WI38 (cell line): ENCODE measurements at regions not wholly inside any gene's neighbourhood (a gene's known extent, or its start where the extent isn't known, plus 50 kb on each side); places are given as distances from the start of the nearest gene placed in this dataset.
"Not testable (repeated sequence)": the region's sequence is repeated elsewhere in the genome, so short reads cannot be mapped to it uniquely, and the experiment has no call there.

Experiments
- H3K4me3 ChIP-seq: 2 replicates; pipeline ENCODE4 v1.5.1; 2011; ENCODE audit warnings: low read depth, mild to moderate bottlenecking, control low read depth, low read length
- TF ChIP-seq, protein P1 (sequence below): IDR thresholded peaks from 2 replicates; pipeline ENCODE4 v1.5.1; 2012; ENCODE audit warnings: low read depth, mild to moderate bottlenecking, control low read depth, low read length

DNA sequence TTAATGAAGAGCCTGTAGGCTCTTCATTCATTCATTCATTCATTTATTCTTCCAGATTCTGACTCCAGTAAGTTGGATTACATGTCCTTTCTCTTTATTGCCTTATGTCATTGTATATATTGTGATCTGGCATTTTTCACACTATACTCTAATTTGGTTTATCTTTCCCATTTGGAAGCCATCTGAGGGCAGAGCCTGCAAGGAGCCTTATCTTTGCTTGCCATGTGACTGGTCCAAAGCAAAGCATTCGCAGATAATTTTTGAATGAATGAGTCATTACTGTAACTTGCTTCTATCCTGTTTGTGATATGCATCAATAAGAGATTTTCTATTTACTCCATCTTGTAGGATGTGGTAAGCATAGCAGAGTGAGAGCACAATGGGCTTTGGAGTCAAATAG is 108.4 kb upstream of the DAB1 start:
- TF ChIP-seq, protein P1, sequence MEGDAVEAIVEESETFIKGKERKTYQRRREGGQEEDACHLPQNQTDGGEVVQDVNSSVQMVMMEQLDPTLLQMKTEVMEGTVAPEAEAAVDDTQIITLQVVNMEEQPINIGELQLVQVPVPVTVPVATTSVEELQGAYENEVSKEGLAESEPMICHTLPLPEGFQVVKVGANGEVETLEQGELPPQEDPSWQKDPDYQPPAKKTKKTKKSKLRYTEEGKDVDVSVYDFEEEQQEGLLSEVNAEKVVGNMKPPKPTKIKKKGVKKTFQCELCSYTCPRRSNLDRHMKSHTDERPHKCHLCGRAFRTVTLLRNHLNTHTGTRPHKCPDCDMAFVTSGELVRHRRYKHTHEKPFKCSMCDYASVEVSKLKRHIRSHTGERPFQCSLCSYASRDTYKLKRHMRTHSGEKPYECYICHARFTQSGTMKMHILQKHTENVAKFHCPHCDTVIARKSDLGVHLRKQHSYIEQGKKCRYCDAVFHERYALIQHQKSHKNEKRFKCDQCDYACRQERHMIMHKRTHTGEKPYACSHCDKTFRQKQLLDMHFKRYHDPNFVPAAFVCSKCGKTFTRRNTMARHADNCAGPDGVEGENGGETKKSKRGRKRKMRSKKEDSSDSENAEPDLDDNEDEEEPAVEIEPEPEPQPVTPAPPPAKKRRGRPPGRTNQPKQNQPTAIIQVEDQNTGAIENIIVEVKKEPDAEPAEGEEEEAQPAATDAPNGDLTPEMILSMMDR: no peak

DNA sequence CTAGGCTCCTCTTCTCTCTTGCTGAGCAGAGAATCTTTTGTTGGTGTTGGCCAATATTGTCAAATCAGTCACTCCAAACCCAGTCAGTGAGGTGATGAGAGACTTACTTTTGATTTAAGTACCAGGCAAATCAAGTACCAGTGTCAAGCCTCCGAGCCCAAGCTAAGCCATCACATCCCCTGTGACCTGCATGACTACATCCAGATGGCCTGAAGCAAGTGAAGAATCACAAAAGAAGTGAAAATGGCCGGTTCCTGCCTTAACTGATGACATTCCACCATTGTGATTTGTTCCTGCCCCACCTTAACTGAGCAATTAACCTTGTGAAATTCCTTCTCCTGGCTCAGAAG is 107.0 kb upstream of the DAB1 start:
- not testable (repeated sequence) for H3K4me3 ChIP-seq

More for the DNA sequence above, 108.4 kb upstream of the DAB1 start:
- no peak overlapping the region for H3K4me3 ChIP-seq

DNA sequence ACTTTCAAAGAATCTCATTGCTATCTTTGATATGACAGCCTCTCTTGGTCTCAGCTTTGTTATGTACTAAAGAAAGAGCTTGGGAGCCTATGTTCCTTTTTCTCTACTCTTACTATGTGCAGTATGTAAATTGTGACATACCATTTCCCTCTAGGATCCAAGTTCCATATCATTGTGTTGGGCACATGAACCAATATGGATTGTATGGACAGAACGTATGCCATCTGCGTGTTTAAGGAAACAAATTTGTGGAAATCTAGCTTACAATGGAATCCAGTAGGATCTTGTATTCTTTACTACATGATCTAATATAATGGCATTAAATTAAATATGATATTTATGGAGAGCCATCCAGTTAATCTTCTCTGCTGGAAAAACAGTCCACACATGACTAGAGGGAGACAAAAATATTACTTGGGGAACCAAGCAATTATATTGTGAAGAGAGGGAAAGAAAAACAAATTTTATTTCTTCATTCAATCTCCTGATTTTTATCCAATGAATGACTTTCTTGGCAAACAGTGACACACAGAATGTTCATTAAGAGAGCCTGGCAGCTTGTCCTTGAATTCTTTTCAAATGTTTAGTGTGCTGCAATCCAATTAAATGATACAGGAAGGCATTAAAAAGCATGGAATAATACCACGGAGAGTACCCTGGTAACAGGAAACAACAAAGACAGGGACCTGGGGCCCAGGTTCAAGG is 106.5 kb upstream of the DAB1 start:
- no peak overlapping the region for H3K4me3 ChIP-seq
- TF ChIP-seq, protein P1: no peak

DNA sequence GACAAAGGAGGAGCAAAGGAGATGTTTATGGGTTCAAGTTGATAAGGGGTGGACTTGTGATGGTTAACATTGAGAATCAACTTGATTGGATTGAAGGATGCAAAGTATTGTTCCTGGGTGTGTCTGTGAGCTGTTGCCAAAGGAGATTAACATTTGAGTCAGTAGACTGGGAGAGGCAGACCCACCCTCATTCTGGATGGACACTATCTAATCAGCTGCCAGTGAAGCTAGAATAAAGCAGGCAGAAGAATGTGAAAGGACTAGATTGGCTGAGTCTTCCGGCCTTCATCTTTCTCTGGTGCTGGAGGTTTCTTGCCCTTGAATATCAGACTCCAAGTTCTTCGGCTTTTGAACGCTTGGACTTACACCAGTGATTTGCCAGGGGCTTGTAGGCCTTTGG is 98.7 kb upstream of the DAB1 start:
- TF ChIP-seq, protein P1: no peak

DNA sequence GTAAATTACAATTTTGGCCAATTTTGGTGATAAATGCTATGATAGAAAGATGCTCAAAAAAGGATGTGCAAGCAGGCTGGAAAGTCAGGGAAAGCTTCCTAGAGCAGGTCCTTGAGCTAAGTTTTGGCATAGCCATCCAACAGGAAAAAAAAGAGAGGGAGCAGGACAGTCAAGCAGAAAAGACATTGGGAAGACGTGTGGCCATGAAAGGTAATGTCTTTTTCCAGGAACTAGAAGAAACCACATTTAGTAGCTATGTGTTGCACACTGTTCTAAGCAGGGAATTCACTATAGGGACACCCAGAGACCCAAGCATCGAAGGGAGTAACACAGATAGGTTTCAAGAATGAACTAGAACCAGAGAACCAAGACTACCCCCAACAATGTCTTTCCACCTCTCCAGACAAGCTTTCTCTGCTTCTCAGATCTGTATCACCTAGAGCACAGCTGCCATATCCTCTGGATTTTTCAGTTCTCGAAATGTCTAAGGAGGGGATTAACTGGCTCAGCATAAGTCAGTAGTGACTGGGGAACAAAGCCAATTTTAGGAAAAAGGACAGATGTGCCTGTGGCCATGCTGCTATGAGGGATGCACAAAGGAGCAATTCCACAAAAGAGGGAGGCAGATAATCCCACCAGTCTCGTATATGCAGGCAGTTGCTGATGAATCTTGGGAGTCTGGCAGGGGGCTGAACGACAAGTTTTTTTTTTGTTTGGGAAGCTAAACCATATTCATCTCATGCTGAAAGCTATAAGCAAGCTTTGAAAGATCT is 97.1 kb upstream of the DAB1 start:
- TF ChIP-seq, protein P1: no peak
- no peak overlapping the region for H3K4me3 ChIP-seq

More for the DNA sequence above, 98.7 kb upstream of the DAB1 start:
- H3K4me3 ChIP-seq: no peak overlapping the region

DNA sequence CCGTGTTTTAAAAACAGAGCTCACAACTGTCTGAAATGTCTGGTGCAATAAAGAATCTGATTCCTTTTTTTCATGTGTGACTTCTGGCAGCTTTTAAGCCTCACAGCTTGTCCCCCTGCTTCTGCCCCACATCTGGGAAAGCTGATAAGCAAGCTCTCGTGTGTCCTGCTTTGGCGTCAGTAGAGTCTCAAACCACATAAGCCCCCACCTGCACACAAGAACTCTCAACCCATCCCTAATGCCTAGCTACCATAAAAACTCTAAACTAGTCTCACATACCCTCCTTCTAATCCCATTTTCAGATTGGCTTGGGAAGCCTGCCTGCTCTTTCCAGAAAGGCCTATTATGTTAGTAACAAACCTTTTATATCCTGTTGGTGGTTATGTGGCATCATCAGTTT is 94.6 kb upstream of the DAB1 start:
- H3K4me3 ChIP-seq: no peak overlapping the region
- TF ChIP-seq, protein P1: no peak

DNA sequence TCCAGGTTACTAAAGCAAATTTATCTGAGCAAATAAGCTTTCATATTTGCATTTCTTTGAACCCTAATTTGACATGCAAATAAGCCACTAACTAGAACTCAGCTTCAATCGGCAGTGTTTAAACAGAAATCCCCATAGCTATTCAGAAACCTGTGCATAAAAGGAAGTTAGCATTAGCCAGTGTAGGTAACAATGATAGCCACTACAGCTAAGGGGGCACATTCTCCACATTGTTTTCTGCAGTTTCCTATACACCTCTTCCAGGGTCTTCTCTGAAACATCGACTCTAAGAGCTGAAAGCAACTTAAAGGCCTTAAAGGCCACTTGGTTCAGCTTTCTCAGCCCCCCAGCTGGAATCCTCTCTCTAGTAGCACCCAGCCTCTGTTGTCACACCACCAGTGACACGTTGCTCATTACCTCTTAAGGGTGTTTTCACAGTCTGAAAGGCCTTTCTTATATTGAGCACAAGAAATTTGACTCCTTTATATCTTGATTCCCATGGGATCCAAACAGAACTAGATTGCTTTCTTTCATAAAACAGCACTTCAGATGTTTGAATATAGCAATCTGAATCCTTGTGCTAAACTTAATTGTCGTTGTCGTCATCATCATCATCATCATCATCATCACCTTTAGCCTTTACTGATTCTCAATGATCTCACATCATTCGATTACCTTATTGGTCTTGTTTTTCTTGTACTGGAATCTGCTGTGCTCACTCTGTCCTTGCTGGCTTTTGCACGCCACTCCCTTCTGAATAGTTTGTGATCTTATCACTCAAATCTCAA is 93.9 kb upstream of the DAB1 start:
- TF ChIP-seq, protein P1: no peak
- H3K4me3 ChIP-seq: no peak overlapping the region
